ENCODE measurements at regions not wholly inside any gene's neighbourhood (a gene's known extent, or its start where the extent isn't known, plus 50 kb on each side); places are given as distances from the start of the nearest gene placed in this dataset.

GRCh38 chr6:21402368-21402767 is 191.2 kb upstream of the SOX4 start:
- H3K27me3 ChIP-seq (ENCODE audit: insufficient read depth, low read length, poor library complexity, severe bottlenecking) = no peaks in the 10 kb centered on the region
- Mint-ChIP-seq H3K27me3 (peaks cover 3 to 4% of the 10 kb centered on the region in 2 donors), H3K4me1 (no peaks in the 10 kb centered on the region), H3K27ac (no peak overlapping the region), H3K36me3 (peaks cover 0 to 3% (median 1%) of the 10 kb centered on the region in 3 donors), H3K9me3 (peaks cover 0 to 2% (median 0%) of the 10 kb centered on the region in 5 donors), H3K4me3 (no peak overlapping the region)
- no peak overlapping the region for H3K4me3 ChIP-seq (ENCODE audit: low read length)
- H3K9me3 ChIP-seq (ENCODE audit: low read length) = no peaks in the 10 kb centered on the region
- CTCF ChIA-PET = no interaction called here
- POLR2A ChIA-PET = no interaction called here
- DNase-seq = no peak
- H3K4me1 ChIP-seq (ENCODE audit: insufficient read depth, low read length) = no peaks in the 10 kb centered on the region
- no peak overlapping the region for H3K27ac ChIP-seq (ENCODE audit: low read depth, low read length)
- H3K36me3 ChIP-seq (ENCODE audit: insufficient read depth, low read length) = no peaks in the 10 kb centered on the region

- Mint-ChIP-seq H3K27ac (no peak overlapping the region), H3K9me3 (peaks cover 0 to 7% (median 3%) of the 10 kb centered on the region in 5 donors), H3K4me3 (no peak overlapping the region), H3K27me3 (peaks cover 4% of the 10 kb centered on the region in 2 donors), H3K4me1 (no peaks in the 10 kb centered on the region), H3K36me3 (peaks cover 0 to 6% (median 0%) of the 10 kb centered on the region in 3 donors)
- Histone ChIP-seq H3K9me3 (ENCODE audit: low read length) (no peaks in the 10 kb centered on the region), H3K27ac (ENCODE audit: low read depth, low read length) (no peak overlapping the region), H3K27me3 (ENCODE audit: insufficient read depth, low read length, poor library complexity, severe bottlenecking) (no peaks in the 10 kb centered on the region), H3K4me3 (ENCODE audit: low read length) (no peak overlapping the region), H3K36me3 (ENCODE audit: insufficient read depth, low read length) (no peaks in the 10 kb centered on the region), H3K4me1 (ENCODE audit: insufficient read depth, low read length) (no peaks in the 10 kb centered on the region)
- DNase-seq = no peak
- ChIA-PET POLR2A (no interaction called here), CTCF (no interaction called here)
These were observed 189.0 kb upstream of the SOX4 start for GRCh38 chr6:21404577-21404976.

- ChIA-PET POLR2A (no interaction called here), CTCF (no interaction called here)
- peaks cover 0 to 6% (median 0%) of the 10 kb centered on the region in 3 donors for H3K36me3 Mint-ChIP-seq
- DNase-seq = no peak
- Histone ChIP-seq H3K9me3 (ENCODE audit: low read length) (no peaks in the 10 kb centered on the region), H3K27me3 (ENCODE audit: insufficient read depth, low read length, poor library complexity, severe bottlenecking) (no peaks in the 10 kb centered on the region), H3K27ac (ENCODE audit: low read depth, low read length) (no peak overlapping the region), H3K4me3 (ENCODE audit: low read length) (no peak overlapping the region), H3K36me3 (ENCODE audit: insufficient read depth, low read length) (no peaks in the 10 kb centered on the region), H3K4me1 (ENCODE audit: insufficient read depth, low read length) (no peaks in the 10 kb centered on the region)
- H3K4me3 Mint-ChIP-seq = no peak overlapping the region
- H3K4me1 Mint-ChIP-seq = no peaks in the 10 kb centered on the region
- H3K27ac Mint-ChIP-seq = no peak overlapping the region
- peaks cover 3 to 13% (median 4%) of the 10 kb centered on the region in 5 donors for H3K9me3 Mint-ChIP-seq
- H3K27me3 Mint-ChIP-seq = peaks cover 4% of the 10 kb centered on the region in 2 donors
These were observed 187.2 kb upstream of the SOX4 start for GRCh38 chr6:21406316-21406715.

- no peak overlapping the region for H3K27ac Mint-ChIP-seq
- CTCF ChIA-PET = no interaction called here
- no peak overlapping the region for H3K4me3 Mint-ChIP-seq
These were observed 184.3 kb upstream of the SOX4 start for GRCh38 chr6:21409231-21409630.

GRCh38 chr6:21413428-21413827 is 180.1 kb upstream of the SOX4 start:
- H3K27me3 ChIP-seq (ENCODE audit: insufficient read depth, low read length, poor library complexity, severe bottlenecking) = no peaks in the 10 kb centered on the region
- no peaks in the 10 kb centered on the region for H3K4me1 ChIP-seq (ENCODE audit: insufficient read depth, low read length)
- H3K4me3 ChIP-seq (ENCODE audit: low read length) = no peak overlapping the region
- no peak overlapping the region for H3K27ac Mint-ChIP-seq
- H3K4me1 Mint-ChIP-seq = no peaks in the 10 kb centered on the region
- H3K4me3 Mint-ChIP-seq = no peak overlapping the region
- no peaks in the 10 kb centered on the region for H3K9me3 ChIP-seq (ENCODE audit: low read length)
- H3K9me3 Mint-ChIP-seq = peaks cover 0 to 7% (median 4%) of the 10 kb centered on the region in 5 donors
- ChIA-PET CTCF (no interaction called here), POLR2A (no interaction called here)
- H3K36me3 ChIP-seq (ENCODE audit: insufficient read depth, low read length) = no peaks in the 10 kb centered on the region
- H3K27me3 Mint-ChIP-seq = peaks cover 0 to 9% of the 10 kb centered on the region in 2 donors
- H3K36me3 Mint-ChIP-seq = no peaks in the 10 kb centered on the region
- DNase-seq = no peak
- no peak overlapping the region for H3K27ac ChIP-seq (ENCODE audit: low read depth, low read length)

More at GRCh38 chr6:21409231-21409630, 184.3 kb upstream of the SOX4 start:
- no peaks in the 10 kb centered on the region for H3K4me1 Mint-ChIP-seq
- Histone ChIP-seq H3K9me3 (ENCODE audit: low read length) (no peaks in the 10 kb centered on the region), H3K36me3 (ENCODE audit: insufficient read depth, low read length) (no peaks in the 10 kb centered on the region), H3K4me1 (ENCODE audit: insufficient read depth, low read length) (no peaks in the 10 kb centered on the region), H3K4me3 (ENCODE audit: low read length) (no peak overlapping the region), H3K27me3 (ENCODE audit: insufficient read depth, low read length, poor library complexity, severe bottlenecking) (no peaks in the 10 kb centered on the region), H3K27ac (ENCODE audit: low read depth, low read length) (no peak overlapping the region)
- peaks cover 4 to 5% of the 10 kb centered on the region in 2 donors for H3K27me3 Mint-ChIP-seq
- POLR2A ChIA-PET = no interaction called here
- DNase-seq = no peak
- peaks cover 3 to 13% (median 4%) of the 10 kb centered on the region in 5 donors for H3K9me3 Mint-ChIP-seq
- peaks cover 0 to 6% (median 0%) of the 10 kb centered on the region in 3 donors for H3K36me3 Mint-ChIP-seq

GRCh38 chr6:21414065-21414464 is 179.5 kb upstream of the SOX4 start:
- Histone ChIP-seq H3K36me3 (ENCODE audit: insufficient read depth, low read length) (no peaks in the 10 kb centered on the region), H3K27ac (ENCODE audit: low read depth, low read length) (no peak overlapping the region), H3K4me1 (ENCODE audit: insufficient read depth, low read length) (no peaks in the 10 kb centered on the region), H3K9me3 (ENCODE audit: low read length) (no peaks in the 10 kb centered on the region), H3K4me3 (ENCODE audit: low read length) (no peak overlapping the region), H3K27me3 (ENCODE audit: insufficient read depth, low read length, poor library complexity, severe bottlenecking) (no peaks in the 10 kb centered on the region)
- no peak overlapping the region for H3K4me3 Mint-ChIP-seq
- H3K36me3 Mint-ChIP-seq = no peaks in the 10 kb centered on the region
- H3K4me1 Mint-ChIP-seq = no peaks in the 10 kb centered on the region
- peaks cover 0 to 8% of the 10 kb centered on the region in 2 donors for H3K27me3 Mint-ChIP-seq
- CTCF ChIA-PET = no interaction called here
- no peak for DNase-seq
- peaks cover 0 to 7% (median 4%) of the 10 kb centered on the region in 5 donors for H3K9me3 Mint-ChIP-seq
- POLR2A ChIA-PET = no interaction called here
- H3K27ac Mint-ChIP-seq = no peak overlapping the region

- Mint-ChIP-seq H3K27ac (no peak overlapping the region), H3K9me3 (peaks cover 0 to 6% (median 3%) of the 10 kb centered on the region in 5 donors), H3K4me3 (no peak overlapping the region), H3K4me1 (no peaks in the 10 kb centered on the region), H3K36me3 (no peaks in the 10 kb centered on the region), H3K27me3 (peaks cover 0 to 9% of the 10 kb centered on the region in 2 donors)
- H3K4me3 ChIP-seq (ENCODE audit: low read length) = no peak overlapping the region
- POLR2A ChIA-PET = no interaction called here
- no peaks in the 10 kb centered on the region for H3K27me3 ChIP-seq (ENCODE audit: insufficient read depth, low read length, poor library complexity, severe bottlenecking)
- H3K9me3 ChIP-seq (ENCODE audit: low read length) = no peaks in the 10 kb centered on the region
- DNase-seq = no peak
- H3K36me3 ChIP-seq (ENCODE audit: insufficient read depth, low read length) = no peaks in the 10 kb centered on the region
- no peak overlapping the region for H3K27ac ChIP-seq (ENCODE audit: low read depth, low read length)
- H3K4me1 ChIP-seq (ENCODE audit: insufficient read depth, low read length) = no peaks in the 10 kb centered on the region
- CTCF ChIA-PET = no interaction called here
These were observed 173.2 kb upstream of the SOX4 start for GRCh38 chr6:21420146-21420878.

GRCh38 chr6:21420926-21421325 is 172.6 kb upstream of the SOX4 start:
- H3K9me3 ChIP-seq (ENCODE audit: low read length) = no peaks in the 10 kb centered on the region
- no peaks in the 10 kb centered on the region for H3K4me1 ChIP-seq (ENCODE audit: insufficient read depth, low read length)
- no peak for DNase-seq
- CTCF ChIA-PET = no interaction called here
- Mint-ChIP-seq H3K36me3 (no peaks in the 10 kb centered on the region), H3K27me3 (peaks cover 0 to 9% of the 10 kb centered on the region in 2 donors), H3K9me3 (peaks cover 0 to 6% (median 3%) of the 10 kb centered on the region in 5 donors), H3K4me3 (no peak overlapping the region), H3K4me1 (no peaks in the 10 kb centered on the region), H3K27ac (no peak overlapping the region)
- H3K27me3 ChIP-seq (ENCODE audit: insufficient read depth, low read length, poor library complexity, severe bottlenecking) = no peaks in the 10 kb centered on the region
- H3K27ac ChIP-seq (ENCODE audit: low read depth, low read length) = no peak overlapping the region
- no peak overlapping the region for H3K4me3 ChIP-seq (ENCODE audit: low read length)
- POLR2A ChIA-PET = no interaction called here
- no peaks in the 10 kb centered on the region for H3K36me3 ChIP-seq (ENCODE audit: insufficient read depth, low read length)

Data from CD8-positive, alpha-beta memory T cell (primary cell).